Liver (tissue), 8 donors: ENCODE measurements at regions not wholly inside any gene's neighbourhood (a gene's known extent, or its start where the extent isn't known, plus 50 kb on each side); places are given as distances from the start of the nearest gene placed in this dataset.

Experiments used
- DNase-seq: peaks from one replicate; pipeline ENCODE4 v3.0.0-alpha.2; 2017; ENCODE audit warnings: low spot score
- H3K27ac ChIP-seq, 2 donors: one replicate each; pipeline ENCODE4 v1.7.0; 2013; ENCODE audit warnings: inconsistent platforms in 2 of 2, low read length in 2 of 2, control low read depth in 1 of 2, low read depth in 1 of 2, mild to moderate bottlenecking in 1 of 2
- H3K27me3 ChIP-seq, 4 donors: one replicate each; pipeline versions ENCODE4 v1.6.1 to v1.7.0; 2013; ENCODE audit warnings: low read length in 3 of 4, inconsistent platforms in 1 of 4, mild to moderate bottlenecking in 1 of 4, moderate library complexity in 1 of 4; ENCODE audit not compliant: control insufficient read depth in 4 of 4, insufficient read depth in 4 of 4
- H3K36me3 ChIP-seq, 4 donors: one replicate each; pipeline versions ENCODE4 v1.6.1 to v1.7.0; 2013; ENCODE audit warnings: low read length in 3 of 4, mild to moderate bottlenecking in 3 of 4, low read depth in 1 of 4, moderate library complexity in 1 of 4; ENCODE audit not compliant: control insufficient read depth in 4 of 4, insufficient read depth in 3 of 4
- H3K4me1 ChIP-seq, 4 donors: one replicate each; pipeline versions ENCODE4 v1.6.1 to v1.7.0; 2013; ENCODE audit warnings: low read length in 3 of 4, mild to moderate bottlenecking in 3 of 4, moderate library complexity in 1 of 4; ENCODE audit not compliant: control insufficient read depth in 4 of 4, insufficient read depth in 4 of 4
- H3K4me3 ChIP-seq, 3 donors: one replicate each; pipeline versions ENCODE4 v1.6.1 to v1.7.0; 2013; ENCODE audit warnings: low read length in 3 of 3, control low read depth in 1 of 3, low read depth in 1 of 3, mild to moderate bottlenecking in 1 of 3
- H3K9ac ChIP-seq, 2 donors: one replicate each; pipeline ENCODE4 v1.7.0; 2013; ENCODE audit warnings: low read length in 2 of 2, mild to moderate bottlenecking in 2 of 2, moderate library complexity in 2 of 2, control low read depth in 1 of 2, low read depth in 1 of 2
- H3K9me3 ChIP-seq, 4 donors: one replicate each; pipeline versions ENCODE4 v1.6.1 to v1.7.0; 2013; ENCODE audit warnings: low read length in 3 of 4; ENCODE audit not compliant: control insufficient read depth in 4 of 4
- EGR1 ChIP-seq, 2 donors: IDR thresholded peaks; 2 replicates each; pipeline ENCODE4 v1.6.1; 2016 to 2018; ENCODE audit warnings: antibody characterized with exemption in 2 of 2, low read depth in 2 of 2
- FOXA2 ChIP-seq: IDR thresholded peaks from 2 replicates; pipeline ENCODE4 v1.6.1; 2016; ENCODE audit warnings: antibody characterized with exemption
- GABPA ChIP-seq, 2 donors: IDR thresholded peaks in 1 of 2; conservative IDR thresholded peaks in 1 of 2; 2 replicates each; pipeline ENCODE4 v1.6.1; 2016; ENCODE audit warnings: antibody characterized with exemption in 2 of 2, mild to moderate bottlenecking in 1 of 2, moderate library complexity in 1 of 2
- HNF4A ChIP-seq, 2 donors: conservative IDR thresholded peaks; 2 replicates each; pipeline ENCODE4 v1.6.1; 2016; ENCODE audit warnings: antibody characterized with exemption in 2 of 2, mild to moderate bottlenecking in 2 of 2
- HNF4G ChIP-seq: IDR thresholded peaks from 2 replicates; pipeline ENCODE4 v1.6.1; 2016; ENCODE audit warnings: antibody characterized with exemption
- JUND ChIP-seq, 2 donors: IDR thresholded peaks; 2 replicates each; pipeline ENCODE4 v1.6.1; 2016; ENCODE audit warnings: antibody characterized with exemption in 2 of 2
- NR2F2 ChIP-seq: IDR thresholded peaks from 2 replicates; pipeline ENCODE4 v1.6.1; 2016; ENCODE audit warnings: antibody characterized with exemption
- RAD21 ChIP-seq, 2 donors: IDR thresholded peaks; 2 replicates each; pipeline ENCODE4 v1.6.1; 2016; ENCODE audit warnings: antibody characterized with exemption in 2 of 2, mild to moderate bottlenecking in 2 of 2
- RXRA ChIP-seq, 2 donors: IDR thresholded peaks; 2 replicates each; pipeline ENCODE4 v1.6.1; 2017 to 2018; ENCODE audit warnings: antibody characterized with exemption in 2 of 2, mild to moderate bottlenecking in 1 of 2
- SP1 ChIP-seq: IDR thresholded peaks from 2 replicates; pipeline ENCODE4 v1.6.1; 2018; ENCODE audit warnings: antibody characterized with exemption, mild to moderate bottlenecking
- TAF1 ChIP-seq: conservative IDR thresholded peaks from 2 replicates; pipeline ENCODE4 v1.6.1; 2016; ENCODE audit warnings: antibody characterized with exemption, mild to moderate bottlenecking
- YY1 ChIP-seq: IDR thresholded peaks from 2 replicates; pipeline ENCODE4 v1.6.1; 2016; ENCODE audit warnings: antibody characterized with exemption, mild to moderate bottlenecking
- WGBS: extraction: QIAGEN DNeasy Blood & Tissue Kit; methylation state at CpG from one replicate; pipeline ENCODE4 v1.1.7; 2013; 5-methylcytosine and 5-hydroxymethylcytosine counted together
- TF ChIP-seq, protein P1 (sequence below): IDR thresholded peaks from 2 replicates; pipeline ENCODE4 v1.6.1; 2016; ENCODE audit warnings: antibody characterized with exemption, mild to moderate bottlenecking
- TF ChIP-seq, protein P2 (sequence below): IDR thresholded peaks from 2 replicates; pipeline ENCODE4 v1.6.1; 2016; ENCODE audit warnings: antibody characterized with exemption
- TF ChIP-seq, protein P3 (sequence below): IDR thresholded peaks from 2 replicates; pipeline ENCODE4 v1.6.1; 2016; ENCODE audit warnings: antibody characterized with exemption
- TF ChIP-seq, protein P4 (sequence below): fragments of 150-350 bp; IDR thresholded peaks from 2 replicates; pipeline ENCODE4 v1.5.1; 2017; ENCODE audit warnings: improper control_type of control experiment, low read depth, low read length; ENCODE audit not compliant: missing input control
- TF ChIP-seq, protein P5 (sequence below): IDR thresholded peaks from 2 replicates; pipeline ENCODE4 v1.6.1; 2016; ENCODE audit warnings: antibody characterized with exemption
- donor health status: healthy.
- donor health status: healthy.
- donor health status: healthy.
- donor health status: healthy.
- donor health status: healthy.

DNA sequence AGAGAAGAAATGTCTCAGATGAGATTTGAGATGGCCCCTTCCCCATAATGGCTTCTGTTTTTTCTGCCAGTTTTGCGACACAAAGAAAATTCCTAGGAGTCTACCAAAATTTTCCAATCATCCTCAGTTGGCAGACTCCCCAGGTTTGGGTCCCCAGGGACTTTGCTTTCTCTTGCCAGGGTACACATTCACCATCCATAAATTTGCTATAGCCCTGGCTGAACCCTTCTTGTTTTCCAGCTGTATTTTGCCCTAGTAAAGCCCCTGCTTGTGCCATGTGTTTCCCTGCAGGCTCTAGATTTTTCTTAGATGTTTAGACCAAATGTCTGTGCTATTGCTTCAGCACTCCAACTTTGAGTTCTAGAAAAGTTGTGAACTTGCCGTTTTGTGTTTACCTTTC, 283.2 kb downstream of the ANXA1 start:
- Histone ChIP-seq H3K27me3 (no peaks in the 10 kb centered on the region), H3K9ac (no peak overlapping the region), H3K4me3 (no peak overlapping the region), H3K27ac (no peak overlapping the region), H3K4me1 (no peaks in the 10 kb centered on the region), H3K36me3 (no peaks in the 10 kb centered on the region), H3K9me3 (no peaks in the 10 kb centered on the region)
- no peak for TF ChIP-seq RAD21 (IDR thresholded peaks at IDR 0.05)
- no peak for TF ChIP-seq NR2F2
- no peak for TF ChIP-seq FOXA2
- TF ChIP-seq, protein P1, sequence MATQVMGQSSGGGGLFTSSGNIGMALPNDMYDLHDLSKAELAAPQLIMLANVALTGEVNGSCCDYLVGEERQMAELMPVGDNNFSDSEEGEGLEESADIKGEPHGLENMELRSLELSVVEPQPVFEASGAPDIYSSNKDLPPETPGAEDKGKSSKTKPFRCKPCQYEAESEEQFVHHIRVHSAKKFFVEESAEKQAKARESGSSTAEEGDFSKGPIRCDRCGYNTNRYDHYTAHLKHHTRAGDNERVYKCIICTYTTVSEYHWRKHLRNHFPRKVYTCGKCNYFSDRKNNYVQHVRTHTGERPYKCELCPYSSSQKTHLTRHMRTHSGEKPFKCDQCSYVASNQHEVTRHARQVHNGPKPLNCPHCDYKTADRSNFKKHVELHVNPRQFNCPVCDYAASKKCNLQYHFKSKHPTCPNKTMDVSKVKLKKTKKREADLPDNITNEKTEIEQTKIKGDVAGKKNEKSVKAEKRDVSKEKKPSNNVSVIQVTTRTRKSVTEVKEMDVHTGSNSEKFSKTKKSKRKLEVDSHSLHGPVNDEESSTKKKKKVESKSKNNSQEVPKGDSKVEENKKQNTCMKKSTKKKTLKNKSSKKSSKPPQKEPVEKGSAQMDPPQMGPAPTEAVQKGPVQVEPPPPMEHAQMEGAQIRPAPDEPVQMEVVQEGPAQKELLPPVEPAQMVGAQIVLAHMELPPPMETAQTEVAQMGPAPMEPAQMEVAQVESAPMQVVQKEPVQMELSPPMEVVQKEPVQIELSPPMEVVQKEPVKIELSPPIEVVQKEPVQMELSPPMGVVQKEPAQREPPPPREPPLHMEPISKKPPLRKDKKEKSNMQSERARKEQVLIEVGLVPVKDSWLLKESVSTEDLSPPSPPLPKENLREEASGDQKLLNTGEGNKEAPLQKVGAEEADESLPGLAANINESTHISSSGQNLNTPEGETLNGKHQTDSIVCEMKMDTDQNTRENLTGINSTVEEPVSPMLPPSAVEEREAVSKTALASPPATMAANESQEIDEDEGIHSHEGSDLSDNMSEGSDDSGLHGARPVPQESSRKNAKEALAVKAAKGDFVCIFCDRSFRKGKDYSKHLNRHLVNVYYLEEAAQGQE, result no peak
- TF ChIP-seq, protein P2, sequence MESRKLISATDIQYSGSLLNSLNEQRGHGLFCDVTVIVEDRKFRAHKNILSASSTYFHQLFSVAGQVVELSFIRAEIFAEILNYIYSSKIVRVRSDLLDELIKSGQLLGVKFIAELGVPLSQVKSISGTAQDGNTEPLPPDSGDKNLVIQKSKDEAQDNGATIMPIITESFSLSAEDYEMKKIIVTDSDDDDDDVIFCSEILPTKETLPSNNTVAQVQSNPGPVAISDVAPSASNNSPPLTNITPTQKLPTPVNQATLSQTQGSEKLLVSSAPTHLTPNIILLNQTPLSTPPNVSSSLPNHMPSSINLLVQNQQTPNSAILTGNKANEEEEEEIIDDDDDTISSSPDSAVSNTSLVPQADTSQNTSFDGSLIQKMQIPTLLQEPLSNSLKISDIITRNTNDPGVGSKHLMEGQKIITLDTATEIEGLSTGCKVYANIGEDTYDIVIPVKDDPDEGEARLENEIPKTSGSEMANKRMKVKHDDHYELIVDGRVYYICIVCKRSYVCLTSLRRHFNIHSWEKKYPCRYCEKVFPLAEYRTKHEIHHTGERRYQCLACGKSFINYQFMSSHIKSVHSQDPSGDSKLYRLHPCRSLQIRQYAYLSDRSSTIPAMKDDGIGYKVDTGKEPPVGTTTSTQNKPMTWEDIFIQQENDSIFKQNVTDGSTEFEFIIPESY, result no peak
- TF ChIP-seq, protein P3, sequence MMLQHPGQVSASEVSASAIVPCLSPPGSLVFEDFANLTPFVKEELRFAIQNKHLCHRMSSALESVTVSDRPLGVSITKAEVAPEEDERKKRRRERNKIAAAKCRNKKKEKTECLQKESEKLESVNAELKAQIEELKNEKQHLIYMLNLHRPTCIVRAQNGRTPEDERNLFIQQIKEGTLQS, result no peak
- no peak for TF ChIP-seq YY1
- TF ChIP-seq HNF4G, result no peak
- TF ChIP-seq RXRA (IDR thresholded peaks at IDR 0.05), result no peak
- TF ChIP-seq HNF4A (conservative IDR thresholded peaks at IDR 0.05), result no peak
- TF ChIP-seq, protein P4, sequence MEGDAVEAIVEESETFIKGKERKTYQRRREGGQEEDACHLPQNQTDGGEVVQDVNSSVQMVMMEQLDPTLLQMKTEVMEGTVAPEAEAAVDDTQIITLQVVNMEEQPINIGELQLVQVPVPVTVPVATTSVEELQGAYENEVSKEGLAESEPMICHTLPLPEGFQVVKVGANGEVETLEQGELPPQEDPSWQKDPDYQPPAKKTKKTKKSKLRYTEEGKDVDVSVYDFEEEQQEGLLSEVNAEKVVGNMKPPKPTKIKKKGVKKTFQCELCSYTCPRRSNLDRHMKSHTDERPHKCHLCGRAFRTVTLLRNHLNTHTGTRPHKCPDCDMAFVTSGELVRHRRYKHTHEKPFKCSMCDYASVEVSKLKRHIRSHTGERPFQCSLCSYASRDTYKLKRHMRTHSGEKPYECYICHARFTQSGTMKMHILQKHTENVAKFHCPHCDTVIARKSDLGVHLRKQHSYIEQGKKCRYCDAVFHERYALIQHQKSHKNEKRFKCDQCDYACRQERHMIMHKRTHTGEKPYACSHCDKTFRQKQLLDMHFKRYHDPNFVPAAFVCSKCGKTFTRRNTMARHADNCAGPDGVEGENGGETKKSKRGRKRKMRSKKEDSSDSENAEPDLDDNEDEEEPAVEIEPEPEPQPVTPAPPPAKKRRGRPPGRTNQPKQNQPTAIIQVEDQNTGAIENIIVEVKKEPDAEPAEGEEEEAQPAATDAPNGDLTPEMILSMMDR, result no peak
- no peak for TF ChIP-seq JUND (IDR thresholded peaks at IDR 0.05)
- TF ChIP-seq TAF1, result no peak
- no peak for TF ChIP-seq SP1
- no peak for TF ChIP-seq GABPA (IDR thresholded peaks at IDR 0.05 in 1 of 2, conservative IDR thresholded peaks at IDR 0.05 in 1 of 2)
- no peak for TF ChIP-seq EGR1 (IDR thresholded peaks at IDR 0.05; ENCODE audit: low read depth in 2 of 2)
- TF ChIP-seq, protein P5, sequence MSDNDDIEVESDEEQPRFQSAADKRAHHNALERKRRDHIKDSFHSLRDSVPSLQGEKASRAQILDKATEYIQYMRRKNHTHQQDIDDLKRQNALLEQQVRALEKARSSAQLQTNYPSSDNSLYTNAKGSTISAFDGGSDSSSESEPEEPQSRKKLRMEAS, result no peak
- WGBS, result 72% methylated on average over 2 of the region's 2 CpGs
- no peak for DNase-seq

DNA sequence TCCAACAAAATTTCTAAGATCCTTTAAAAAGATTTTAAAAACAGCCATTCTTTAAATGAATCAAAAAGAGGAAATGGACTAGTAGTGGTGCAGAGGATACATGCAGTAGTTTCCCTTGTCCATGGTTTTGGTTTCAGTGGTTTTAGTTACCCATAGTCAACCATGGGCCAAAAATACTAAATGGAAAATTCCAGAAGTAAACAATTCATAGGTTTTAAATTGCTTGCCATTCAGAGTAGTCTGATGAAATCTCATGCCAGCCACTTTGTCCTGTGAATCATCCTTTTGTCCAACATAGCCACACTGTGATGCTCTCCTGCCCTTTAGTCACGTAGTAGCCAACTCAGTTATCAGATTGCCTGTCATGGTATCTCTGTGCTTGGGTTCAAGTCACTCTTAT, 286.1 kb downstream of the ANXA1 start:
- Histone ChIP-seq H3K9me3 (no peaks in the 10 kb centered on the region), H3K27ac (no peak overlapping the region), H3K4me3 (no peak overlapping the region), H3K4me1 (no peaks in the 10 kb centered on the region), H3K36me3 (no peaks in the 10 kb centered on the region), H3K27me3 (no peaks in the 10 kb centered on the region), H3K9ac (no peak overlapping the region)
- WGBS, result 65% methylated on average over 1 of the region's 1 CpG
- DNase-seq, result no peak
- TF ChIP-seq, protein P2, result no peak
- TF ChIP-seq HNF4A (conservative IDR thresholded peaks at IDR 0.05) (no peak), RXRA (IDR thresholded peaks at IDR 0.05) (no peak)
- TF ChIP-seq, protein P1, result no peak
- TF ChIP-seq, protein P4, result no peak
